CD14-positive monocyte (primary cell): ENCODE measurements at regions not wholly inside any gene's neighbourhood (a gene's known extent, or its start where the extent isn't known, plus 50 kb on each side); places are given as distances from the start of the nearest gene placed in this dataset.

ENCODE experiments used
- DNase-seq, 3 donors: peaks; one replicate each; pipeline ENCODE4 v3.0.0-alpha.2; 2011 to 2022
- H2AFZ ChIP-seq: 2 replicates; pipeline ENCODE4 v1.6.0; 2012; ENCODE audit warnings: mild to moderate bottlenecking, low read depth, low read length, inconsistent platforms; ENCODE audit not compliant: insufficient read depth, poor library complexity, severe bottlenecking
- H3K27ac ChIP-seq, 2 donors: 1 replicate in 1 of 2; 2 replicates in 1 of 2; pipeline ENCODE4 v1.5.1; 2012 to 2013; ENCODE audit warnings: low read length in 2 of 2, control low read depth in 1 of 2, inconsistent platforms in 1 of 2, low read depth in 1 of 2, mild to moderate bottlenecking in 1 of 2
- H3K27me3 ChIP-seq, 2 donors: one replicate each; pipeline versions ENCODE4 v1.6.0 to v1.6.1; 2011 to 2013; ENCODE audit warnings: low read length in 2 of 2; ENCODE audit not compliant: control insufficient read depth in 2 of 2, insufficient read depth in 2 of 2
- H3K36me3 ChIP-seq, 2 donors: replicated peaks in 1 of 2; 1 replicate in 1 of 2; 2 replicates in 1 of 2; pipeline versions ENCODE4 v1.5.1 to v1.6.1; 2012 to 2013; ENCODE audit warnings: low read length in 2 of 2, control low read depth in 1 of 2, inconsistent platforms in 1 of 2, mild to moderate bottlenecking in 1 of 2; ENCODE audit not compliant: insufficient read depth in 2 of 2, control insufficient read depth in 1 of 2
- H3K4me1 ChIP-seq, 2 donors: 1 replicate in 1 of 2; 2 replicates in 1 of 2; pipeline versions ENCODE4 v1.5.1 to v1.6.1; 2012 to 2013; ENCODE audit warnings: low read length in 2 of 2, control low read depth in 1 of 2, inconsistent platforms in 1 of 2, mild to moderate bottlenecking in 1 of 2, moderate library complexity in 1 of 2; ENCODE audit not compliant: insufficient read depth in 2 of 2, control insufficient read depth in 1 of 2
- H3K4me2 ChIP-seq: replicated peaks from 2 replicates; pipeline ENCODE3; 2012; ENCODE audit warnings: low read length, moderate library complexity, mild to moderate bottlenecking; ENCODE audit not compliant: poor library complexity, severe bottlenecking; ENCODE audit errors: extremely low read depth
- H3K4me3 ChIP-seq, 3 experiments: fragments of 200-600 bp in 1 of 3; sonication (generic) in 1 of 3; replicated peaks in 1 of 3; 1 replicate in 2 of 3; 2 replicates in 1 of 3; pipeline ENCODE4 v1.5.1; 2011 to 2013; ENCODE audit warnings: low read length in 3 of 3, mild to moderate bottlenecking in 3 of 3, control low read depth in 2 of 3, low read depth in 2 of 3, inconsistent platforms in 1 of 3, moderate library complexity in 1 of 3
- H3K79me2 ChIP-seq: 2 replicates; pipeline ENCODE4 v1.6.0; 2012; ENCODE audit warnings: mild to moderate bottlenecking, control low read depth, inconsistent platforms, low read length, moderate library complexity; ENCODE audit not compliant: insufficient read depth
- H3K9ac ChIP-seq: 2 replicates; pipeline ENCODE4 v1.6.0; 2017; ENCODE audit warnings: low read length, mild to moderate bottlenecking; ENCODE audit not compliant: insufficient read depth, poor library complexity, severe bottlenecking
- H3K9me3 ChIP-seq, 2 donors: replicated peaks in 1 of 2; 1 replicate in 1 of 2; 2 replicates in 1 of 2; pipeline versions ENCODE4 v1.5.1 to v1.6.1; 2012 to 2013; ENCODE audit warnings: low read length in 2 of 2, control low read depth in 1 of 2; ENCODE audit not compliant: control insufficient read depth in 1 of 2, insufficient read depth in 1 of 2
- H4K20me1 ChIP-seq: 2 replicates; pipeline ENCODE4 v1.6.0; 2012; ENCODE audit warnings: mild to moderate bottlenecking, low read length, control low read depth, moderate library complexity; ENCODE audit not compliant: insufficient read depth
- H3K27ac Mint-ChIP-seq, 7 donors: one replicate each; pipeline ENCODE4 v1.8.0; 2020; ENCODE audit warnings: mild to moderate bottlenecking in 7 of 7, mixed read lengths in 7 of 7, moderate library complexity in 6 of 7, inconsistent platforms in 2 of 7
- H3K27me3 Mint-ChIP-seq, 3 donors: one replicate each; pipeline ENCODE4 v1.8.0; 2021 to 2022; ENCODE audit warnings: low read depth in 3 of 3, mild to moderate bottlenecking in 3 of 3, mixed read lengths in 3 of 3, moderate library complexity in 3 of 3, inconsistent platforms in 1 of 3
- H3K36me3 Mint-ChIP-seq, 2 donors: one replicate each; pipeline ENCODE4 v1.8.0; 2020; ENCODE audit warnings: mixed read lengths in 2 of 2, inconsistent platforms in 1 of 2, mild to moderate bottlenecking in 1 of 2
- H3K4me1 Mint-ChIP-seq: one replicate; pipeline ENCODE4 v1.8.0; 2020; ENCODE audit warnings: mild to moderate bottlenecking, mixed read lengths
- H3K4me3 Mint-ChIP-seq, 2 donors: one replicate each; pipeline ENCODE4 v1.8.0; 2020; ENCODE audit warnings: mild to moderate bottlenecking in 2 of 2, mixed read lengths in 2 of 2, moderate library complexity in 1 of 2
- H3K9me3 Mint-ChIP-seq, 7 donors: one replicate each; pipeline ENCODE4 v1.8.0; 2020 to 2022; ENCODE audit warnings: mixed read lengths in 7 of 7, mild to moderate bottlenecking in 6 of 7, moderate library complexity in 6 of 7, inconsistent platforms in 2 of 7
- CTCF ChIP-seq: fragments of 200-600 bp; IDR thresholded peaks from one replicate; pipeline ENCODE4 v1.8.0; 2022; ENCODE audit warnings: antibody characterized with exemption, mild to moderate bottlenecking
- WGBS: methylation state at CpG from one replicate; pipeline ENCODE4 v1.1.5; 2013; ENCODE audit warnings: missing lambda C conversion rate; ENCODE audit not compliant: insufficient coverage; 5-methylcytosine and 5-hydroxymethylcytosine counted together
- intact Hi-C, 2 donors: fragments of 100-400 bp; cut with micrococcal nuclease; formaldehyde crosslinking; loops; one replicate each; pipeline versions ENCODE4 v1.15.0 to v1.15.1; 2023

GRCh38 chr6:168968801-168969200, 284.8 kb downstream of the THBS2 start:
- Mint-ChIP-seq H3K4me1 (no peaks in the 10 kb centered on the region), H3K9me3 (peaks cover 0 to 5% (median 0%) of the 10 kb centered on the region in 7 donors), H3K27ac (no peak overlapping the region), H3K27me3 (peaks cover 0 to 4% (median 2%) of the 10 kb centered on the region in 3 donors), H3K36me3 (no peaks in the 10 kb centered on the region), H3K4me3 (no peak overlapping the region)
- DNase-seq = no peak
- Histone ChIP-seq H3K27me3 (no peaks in the 10 kb centered on the region), H3K4me2 (no peak overlapping the region), H3K27ac (no peak overlapping the region), H3K9ac (no peak overlapping the region), H4K20me1 (no peaks in the 10 kb centered on the region), H3K9me3 (no peaks in the 10 kb centered on the region), H2AFZ (no peak overlapping the region), H3K36me3 (no peaks in the 10 kb centered on the region), H3K4me1 (no peaks in the 10 kb centered on the region), H3K79me2 (no peaks in the 10 kb centered on the region), H3K4me3 (no peak overlapping the region)
- WGBS = no CpG with 5 or more reads among the region's 3 CpGs
- intact Hi-C loops = no loop called here
- no peak for TF ChIP-seq CTCF

GRCh38 chr6:168968228-168968627, 285.4 kb downstream of the THBS2 start:
- Histone ChIP-seq H3K27ac (no peak overlapping the region), H3K4me2 (no peak overlapping the region), H3K36me3 (no peaks in the 10 kb centered on the region), H3K4me1 (no peaks in the 10 kb centered on the region), H3K27me3 (no peaks in the 10 kb centered on the region), H3K79me2 (no peaks in the 10 kb centered on the region), H4K20me1 (no peaks in the 10 kb centered on the region), H2AFZ (no peak overlapping the region), H3K4me3 (no peak overlapping the region), H3K9ac (no peak overlapping the region), H3K9me3 (no peaks in the 10 kb centered on the region)
- H3K27me3 Mint-ChIP-seq = peaks cover 0 to 4% (median 2%) of the 10 kb centered on the region in 3 donors
- no peak for TF ChIP-seq CTCF
- no peak for DNase-seq
- WGBS = 85% methylated on average over 7 of the region's 10 CpGs
- peaks cover 0 to 5% (median 0%) of the 10 kb centered on the region in 7 donors for H3K9me3 Mint-ChIP-seq
- H3K4me3 Mint-ChIP-seq = no peak overlapping the region
- no peaks in the 10 kb centered on the region for H3K4me1 Mint-ChIP-seq
- intact Hi-C loops = no loop called here
- no peak overlapping the region for H3K27ac Mint-ChIP-seq
- no peaks in the 10 kb centered on the region for H3K36me3 Mint-ChIP-seq
